Natural killer cell (primary cell): ENCODE measurements at regions not wholly inside any gene's neighbourhood (a gene's known extent, or its start where the extent isn't known, plus 50 kb on each side); places are given as distances from the start of the nearest gene placed in this dataset.

Source experiments
- ATAC-seq, 3 donors: fragments of 150-1000 bp in 2 of 3; fragments of 200-7000 bp in 1 of 3; cut with Tn5 transposase; 1 replicate in 1 of 3; 2 replicates in 2 of 3; pipeline ENCODE4 v1.10.0; 2021; ENCODE audit warnings: mild to moderate bottlenecking in 2 of 3, moderate library complexity in 2 of 3
- DNase-seq, 2 donors: peaks; one replicate each; pipeline versions ENCODE4 v3.0.0 to v3.0.0-alpha.2; 2013 to 2021; ENCODE audit warnings: mixed read lengths in 1 of 2
- H3K27ac ChIP-seq: one replicate; pipeline ENCODE4 v1.5.1; 2013; ENCODE audit warnings: mild to moderate bottlenecking, low read length
- H3K27me3 ChIP-seq: one replicate; pipeline ENCODE4 v1.6.1; 2013; ENCODE audit warnings: low read length; ENCODE audit not compliant: control insufficient read depth, insufficient read depth
- H3K36me3 ChIP-seq: one replicate; pipeline ENCODE4 v1.6.1; 2013; ENCODE audit warnings: low read length; ENCODE audit not compliant: control insufficient read depth, insufficient read depth
- H3K4me1 ChIP-seq: one replicate; pipeline ENCODE4 v1.6.1; 2013; ENCODE audit warnings: low read length; ENCODE audit not compliant: control insufficient read depth, insufficient read depth
- H3K4me3 ChIP-seq: one replicate; pipeline ENCODE4 v1.5.1; 2013; ENCODE audit warnings: low read length
- H3K9me3 ChIP-seq: one replicate; pipeline ENCODE4 v1.6.1; 2013; ENCODE audit warnings: low read length; ENCODE audit not compliant: control insufficient read depth, insufficient read depth
- H3K27ac Mint-ChIP-seq, 2 donors: one replicate each; pipeline ENCODE4 v1.8.0; 2022; ENCODE audit warnings: mild to moderate bottlenecking in 2 of 2, mixed read lengths in 2 of 2, moderate library complexity in 1 of 2
- H3K27me3 Mint-ChIP-seq, 2 donors: one replicate each; pipeline ENCODE4 v1.8.0; 2022; ENCODE audit warnings: low read depth in 2 of 2, mixed read lengths in 2 of 2
- H3K36me3 Mint-ChIP-seq: one replicate; pipeline ENCODE4 v1.8.0; 2022; ENCODE audit warnings: mixed read lengths
- H3K4me1 Mint-ChIP-seq, 2 donors: one replicate each; pipeline ENCODE4 v1.8.0; 2022; ENCODE audit warnings: mixed read lengths in 2 of 2
- H3K4me3 Mint-ChIP-seq: one replicate; pipeline ENCODE4 v1.8.0; 2022; ENCODE audit warnings: mild to moderate bottlenecking, moderate library complexity, mixed read lengths
- H3K9me3 Mint-ChIP-seq, 2 donors: one replicate each; pipeline ENCODE4 v1.8.0; 2022; ENCODE audit warnings: mixed read lengths in 2 of 2
- CTCF ChIP-seq: fragments of 200-600 bp; IDR thresholded peaks from one replicate; pipeline ENCODE4 v1.8.0; 2022; ENCODE audit warnings: antibody characterized with exemption
- WGBS: methylation state at CpG from one replicate; pipeline ENCODE4 v1.1.7; 2013; ENCODE audit warnings: missing lambda C conversion rate; ENCODE audit not compliant: insufficient coverage; 5-methylcytosine and 5-hydroxymethylcytosine counted together
- intact Hi-C: fragments of 100-400 bp; cut with micrococcal nuclease; formaldehyde crosslinking; loops from one replicate; pipeline ENCODE4 v1.14.2; 2022

- H3K36me3 ChIP-seq = no peaks in the 10 kb centered on the region
- peaks cover 25% of the 10 kb centered on the region for H3K4me1 ChIP-seq
- 91% methylated on average over 7 of the region's 7 CpGs for WGBS
- no peaks in the 10 kb centered on the region for H3K36me3 Mint-ChIP-seq
- H3K27ac ChIP-seq = no peak overlapping the region
- H3K9me3 Mint-ChIP-seq = peaks cover 0 to 3% of the 10 kb centered on the region in 2 donors
- DNase-seq (no peak), ATAC-seq (no peak)
- no peaks in the 10 kb centered on the region for H3K27me3 Mint-ChIP-seq
- H3K9me3 ChIP-seq = peaks cover 7% of the 10 kb centered on the region
- no peak overlapping the region for H3K4me3 ChIP-seq
- H3K27me3 ChIP-seq = no peaks in the 10 kb centered on the region
- H3K4me3 Mint-ChIP-seq = no peak overlapping the region
- H3K4me1 Mint-ChIP-seq = peaks cover 31 to 38% of the 10 kb centered on the region in 2 donors
- no peak for TF ChIP-seq CTCF
- intact Hi-C loops = no loop called here
- H3K27ac Mint-ChIP-seq = no peak overlapping the region
Observed at GRCh38 chr11:128184981-128185380, 402.4 kb downstream of the ETS1 start.

GRCh38 chr11:128182844-128183243 lies 404.5 kb downstream of the ETS1 start:
- Histone ChIP-seq H3K4me1 (peaks cover 11% of the 10 kb centered on the region), H3K27me3 (no peaks in the 10 kb centered on the region), H3K36me3 (no peaks in the 10 kb centered on the region), H3K27ac (no peak overlapping the region), H3K4me3 (no peak overlapping the region), H3K9me3 (peaks cover 7% of the 10 kb centered on the region)
- ATAC-seq (no peak), DNase-seq (no peak)
- intact Hi-C loops = no loop called here
- Mint-ChIP-seq H3K27me3 (no peaks in the 10 kb centered on the region), H3K9me3 (peaks cover 0 to 3% of the 10 kb centered on the region in 2 donors), H3K4me1 (peaks cover 27 to 32% of the 10 kb centered on the region in 2 donors), H3K27ac (peak overlapping the region in 1 of 2 donors; percentile 11), H3K4me3 (no peak overlapping the region), H3K36me3 (no peaks in the 10 kb centered on the region)
- 88% methylated on average over 1 of the region's 1 CpG for WGBS
- TF ChIP-seq CTCF = no peak

GRCh38 chr11:128181984-128182383 lies 405.4 kb downstream of the ETS1 start:
- TF ChIP-seq CTCF = no peak
- no peak overlapping the region for H3K4me3 ChIP-seq
- no peaks in the 10 kb centered on the region for H3K36me3 ChIP-seq
- WGBS = 93% methylated on average over 5 of the region's 5 CpGs
- Mint-ChIP-seq H3K4me3 (no peak overlapping the region), H3K27ac (peak overlapping the region in 1 of 2 donors; percentile 11), H3K36me3 (no peaks in the 10 kb centered on the region), H3K4me1 (peaks cover 18 to 23% of the 10 kb centered on the region in 2 donors), H3K27me3 (no peaks in the 10 kb centered on the region), H3K9me3 (peaks cover 0 to 3% of the 10 kb centered on the region in 2 donors)
- intact Hi-C loops = no loop called here
- H3K9me3 ChIP-seq = peaks cover 7% of the 10 kb centered on the region
- H3K27ac ChIP-seq = no peak overlapping the region
- DNase-seq = no peak
- H3K27me3 ChIP-seq = no peaks in the 10 kb centered on the region
- peaks cover 8% of the 10 kb centered on the region for H3K4me1 ChIP-seq
- ATAC-seq = no peak

GRCh38 chr11:128181088-128181480 lies 406.3 kb downstream of the ETS1 start:
- DNase-seq = no peak
- no peaks in the 10 kb centered on the region for H3K36me3 Mint-ChIP-seq
- intact Hi-C loops = no loop called here

More at GRCh38 chr11:128181088-128181480, 406.3 kb downstream of the ETS1 start:
- no peaks in the 10 kb centered on the region for H3K27me3 ChIP-seq
- H3K4me3 Mint-ChIP-seq = no peak overlapping the region
- H3K36me3 ChIP-seq = no peaks in the 10 kb centered on the region
- H3K9me3 ChIP-seq = peaks cover 7% of the 10 kb centered on the region
- ATAC-seq = no peak
- H3K4me1 ChIP-seq = peaks cover 8% of the 10 kb centered on the region
- no peaks in the 10 kb centered on the region for H3K27me3 Mint-ChIP-seq
- TF ChIP-seq CTCF = no peak
- no peak overlapping the region for H3K4me3 ChIP-seq
- H3K4me1 Mint-ChIP-seq = peaks cover 17 to 26% of the 10 kb centered on the region in 2 donors
- H3K9me3 Mint-ChIP-seq = peaks cover 0 to 3% of the 10 kb centered on the region in 2 donors
- no peak overlapping the region for H3K27ac ChIP-seq
- peak overlapping the region in 1 of 2 donors; percentile 5 for H3K27ac Mint-ChIP-seq
- WGBS = 97% methylated on average over 4 of the region's 4 CpGs
